HCT116 (cell line): ENCODE measurements at regions not wholly inside any gene's neighbourhood (a gene's known extent, or its start where the extent isn't known, plus 50 kb on each side); places are given as distances from the start of the nearest gene placed in this dataset.

Experiments used
- ATAC-seq: fragments of 200-7000 bp; cut with Tn5 transposase; 2 replicates; pipeline ENCODE4 v1.9.1; 2020; ENCODE audit warnings: mild to moderate bottlenecking, moderate library complexity
- BruUV-seq: library from RNA; stranded (reverse); fragments of 400-500 nt; replicated peaks from 2 replicates; lab custom pipeline; 2021; lab: Mats Ljungman, UMichigan
- CTCF ChIA-PET: fragments of 300-600 bp; sonication (Branson Sonifier 250); formaldehyde crosslinking; loops from one replicate; lab custom pipeline; 2021; ENCODE audit warnings: antibody characterized with exemption; lab: Charles Lee
- POLR2A ChIA-PET: fragments of 300-600, 350-600 bp; sonication (Branson Sonifier 250); formaldehyde crosslinking; loops from one replicate; lab custom pipeline; 2021; ENCODE audit warnings: antibody characterized with exemption; lab: Charles Lee
- RAD21 ChIA-PET, 2 experiments: fragments of 300-600 bp; sonication (Branson Sonifier 250); formaldehyde crosslinking; loops; one replicate each; lab custom pipeline; 2023; ENCODE audit warnings: low total read pairs in 2 of 2; ENCODE audit not compliant: uncharacterized antibody in 2 of 2, unreplicated experiment in 2 of 2, low non-redundant PET in 1 of 2; lab: Charles Lee
- DNase-seq: peaks from one replicate; pipeline ENCODE4 v3.0.0-alpha.2; 2010; ENCODE audit warnings: low read depth, low spot score
- H2AFZ ChIP-seq: fragments of 200-600 bp; shearing (Covaris generic), sonication (generic); 2 replicates; pipeline ENCODE4 v1.6.1; 2017; ENCODE audit warnings: low read depth, mixed run types, mixed read lengths, antibody characterized with exemption, low read length; ENCODE audit not compliant: poor library complexity, severe bottlenecking
- H3K27ac ChIP-seq: 2 replicates; pipeline ENCODE4 v1.5.1; 2012; ENCODE audit warnings: low read depth, low read length
- H3K27me3 ChIP-seq: fragments of 200-600 bp; sonication (generic); 2 replicates; pipeline ENCODE4 v1.6.1; 2016; ENCODE audit warnings: mixed run types, low read length, mixed read lengths; ENCODE audit not compliant: insufficient read depth
- H3K36me3 ChIP-seq, 2 experiments: fragments of 200-500 bp in 1 of 2; fragments of 200-600 bp in 1 of 2; sonication (Bioruptor generic) in 1 of 2; sonication (generic) in 1 of 2; 2 replicates each; pipeline versions ENCODE4 v1.5.1 to v1.6.1; 2014 to 2016; ENCODE audit warnings: low read length in 2 of 2, inconsistent platforms in 1 of 2, mixed read lengths in 1 of 2, mixed run types in 1 of 2; ENCODE audit not compliant: insufficient read depth in 2 of 2, control insufficient read depth in 1 of 2
- H3K4me1 ChIP-seq, 2 experiments: fragments of 200-600 bp in 1 of 2; sonication (generic) in 1 of 2; 2 replicates each; pipeline versions ENCODE4 v1.5.1 to v1.6.1; 2012 to 2017; ENCODE audit warnings: low read length in 2 of 2, inconsistent platforms in 1 of 2, mild to moderate bottlenecking in 1 of 2, mixed read lengths in 1 of 2, mixed run types in 1 of 2, moderate library complexity in 1 of 2; ENCODE audit not compliant: insufficient read depth in 2 of 2, control insufficient read depth in 1 of 2
- H3K4me2 ChIP-seq: fragments of 200-600 bp; sonication (generic); 2 replicates; pipeline ENCODE4 v1.6.1; 2017; ENCODE audit warnings: mixed run types, low read length, mixed read lengths
- H3K4me3 ChIP-seq, 2 experiments: fragments of 200-600 bp in 1 of 2; sonication (generic) in 1 of 2; replicated peaks in 1 of 2; 2 replicates each; pipeline ENCODE4 v1.5.1; 2011 to 2016; ENCODE audit warnings: low read length in 2 of 2, control low read depth in 1 of 2, low read depth in 1 of 2, mild to moderate bottlenecking in 1 of 2, mixed read lengths in 1 of 2, mixed run types in 1 of 2
- H3K79me2 ChIP-seq: fragments of 200-600 bp; sonication (generic); 2 replicates; pipeline ENCODE4 v1.6.1; 2017; ENCODE audit warnings: mild to moderate bottlenecking, mixed run types, low read length, moderate library complexity, mixed read lengths; ENCODE audit not compliant: insufficient read depth
- H3K9ac ChIP-seq: fragments of 200-600 bp; sonication (generic); 2 replicates; pipeline ENCODE4 v1.6.1; 2016; ENCODE audit warnings: low read length, mixed read lengths
- H3K9me2 ChIP-seq: fragments of 200-600 bp; sonication (generic), shearing (Covaris generic); 2 replicates; pipeline ENCODE4 v1.6.1; 2017; ENCODE audit warnings: mixed run types, mild to moderate bottlenecking, moderate library complexity; ENCODE audit not compliant: insufficient read depth
- H3K9me3 ChIP-seq, 2 experiments: fragments of 200-500 bp in 1 of 2; fragments of 200-600 bp in 1 of 2; sonication (Bioruptor generic) in 1 of 2; sonication (generic) in 1 of 2; 2 replicates each; pipeline ENCODE4 v1.6.1; 2014 to 2017; ENCODE audit warnings: low read length in 2 of 2, mixed read lengths in 2 of 2, inconsistent platforms in 1 of 2, low read depth in 1 of 2, mild to moderate bottlenecking in 1 of 2, mixed run types in 1 of 2, moderate library complexity in 1 of 2; ENCODE audit not compliant: control insufficient read depth in 1 of 2, insufficient read depth in 1 of 2
- H4K20me1 ChIP-seq: fragments of 200-600 bp; sonication (generic), shearing (Covaris generic); 2 replicates; pipeline ENCODE4 v1.6.1; 2017; ENCODE audit warnings: mixed run types, mild to moderate bottlenecking, moderate library complexity; ENCODE audit not compliant: insufficient read depth
- CBX3 ChIP-seq: IDR thresholded peaks from 2 replicates; pipeline ENCODE4 v1.6.1; 2012; ENCODE audit warnings: low read depth
- CEBPB ChIP-seq: IDR thresholded peaks from 2 replicates; pipeline ENCODE4 v1.6.1; 2012; ENCODE audit warnings: low read depth
- EGR1 ChIP-seq: IDR thresholded peaks from 2 replicates; pipeline ENCODE4 v1.6.1; 2012; ENCODE audit warnings: low read depth
- ELF1 ChIP-seq: IDR thresholded peaks from 2 replicates; pipeline ENCODE4 v1.6.1; 2012; ENCODE audit warnings: low read depth, borderline replicate concordance
- EZH2phosphoT487 ChIP-seq: fragments of 200-600 bp; IDR thresholded peaks from 2 replicates; pipeline ENCODE4 v1.6.1; 2018; ENCODE audit warnings: antibody characterized with exemption, borderline replicate concordance
- FOSL1 ChIP-seq: IDR thresholded peaks from 2 replicates; pipeline ENCODE4 v1.6.1; 2012; ENCODE audit warnings: low read depth
- JUND ChIP-seq: IDR thresholded peaks from 2 replicates; pipeline ENCODE4 v1.6.1; 2012
- RAD21 ChIP-seq: IDR thresholded peaks from 2 replicates; pipeline ENCODE4 v1.6.1; 2012; ENCODE audit warnings: low read depth, mild to moderate bottlenecking
- REST ChIP-seq: IDR thresholded peaks from 2 replicates; pipeline ENCODE4 v1.6.1; 2012; ENCODE audit warnings: low read depth
- SIN3A ChIP-seq: IDR thresholded peaks from 2 replicates; pipeline ENCODE4 v1.6.1; 2012; ENCODE audit warnings: low read depth
- SRF ChIP-seq: IDR thresholded peaks from 2 replicates; pipeline ENCODE4 v1.6.1; 2012; ENCODE audit warnings: low read depth
- TCF7L2 ChIP-seq: IDR thresholded peaks from 2 replicates; pipeline ENCODE4 v1.7.0; 2011; ENCODE audit warnings: borderline replicate concordance, inconsistent platforms; ENCODE audit not compliant: insufficient read depth, insufficient read length; ENCODE audit errors: extremely low read depth
- YY1 ChIP-seq: IDR thresholded peaks from 2 replicates; pipeline ENCODE4 v1.6.1; 2011; ENCODE audit warnings: low read length, low read depth, moderate library complexity, mild to moderate bottlenecking; ENCODE audit not compliant: insufficient replicate concordance; ENCODE audit errors: extremely low read depth
- ZFX ChIP-seq: fragments of 450-650 bp; IDR thresholded peaks from 2 replicates; pipeline ENCODE4 v1.6.1; 2017
- intact Hi-C: fragments of 100-400 bp; cut with micrococcal nuclease; formaldehyde crosslinking; loops from 2 replicates; pipeline ENCODE4 v1.10.0; 2022
- TF ChIP-seq, protein P1 (sequence below), 3 experiments: fragments of 200-600 bp in 1 of 3; sonication (generic) in 1 of 3; IDR thresholded peaks in 2 of 3; conservative IDR thresholded peaks in 1 of 3; 2 replicates each; pipeline ENCODE4 v1.5.1; 2012 to 2017; ENCODE audit warnings: low read depth in 2 of 3, low read length in 2 of 3, antibody characterized with exemption in 1 of 3, borderline replicate concordance in 1 of 3, control low read depth in 1 of 3, mild to moderate bottlenecking in 1 of 3, mixed read lengths in 1 of 3, mixed run types in 1 of 3, moderate library complexity in 1 of 3; ENCODE audit not compliant: insufficient read depth in 1 of 3
- TF ChIP-seq, protein P2 (sequence below): IDR thresholded peaks from 2 replicates; pipeline ENCODE4 v1.6.1; 2011; ENCODE audit warnings: mild to moderate bottlenecking, low read length, moderate library complexity; ENCODE audit not compliant: insufficient replicate concordance; ENCODE audit errors: extremely low read depth
- TF ChIP-seq, protein P3 (sequence below): IDR thresholded peaks from 2 replicates; pipeline ENCODE4 v1.6.1; 2012

DNA sequence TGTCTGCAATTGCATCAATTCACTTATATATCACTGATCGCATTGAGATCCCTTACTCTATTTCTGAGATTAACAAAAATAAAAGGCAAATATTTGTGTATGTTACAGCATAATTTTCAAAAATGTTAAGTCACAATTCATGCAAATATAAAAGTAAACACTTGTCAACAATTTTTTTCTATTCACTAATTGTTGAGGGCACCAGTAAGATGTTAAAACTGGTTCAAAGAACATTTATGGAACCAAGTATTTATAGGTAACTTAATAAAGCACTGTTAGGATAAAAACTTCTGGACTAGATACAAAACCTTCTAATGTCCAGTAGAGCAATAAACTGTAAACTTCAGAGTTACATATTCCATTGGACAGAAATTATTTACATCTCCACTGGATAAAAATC, 586.1 kb upstream of the AUTS2 start:
- Histone ChIP-seq H3K9me2 (no peaks in the 10 kb centered on the region), H3K4me3 (no peak overlapping the region), H3K4me1 (no peaks in the 10 kb centered on the region), H3K4me2 (no peak overlapping the region), H3K9me3 (peaks cover 7 to 8% of the 10 kb centered on the region in 2 experiments; a peak in 2 of 4 replicates), H3K27me3 (no peaks in the 10 kb centered on the region), H3K27ac (no peak overlapping the region), H3K36me3 (no peaks in the 10 kb centered on the region), H4K20me1 (no peaks in the 10 kb centered on the region), H2AFZ (no peak overlapping the region), H3K9ac (no peak overlapping the region), H3K79me2 (no peaks in the 10 kb centered on the region)
- POLR2A ChIA-PET, result no interaction called here
- BruUV-seq, result no TSS peak
- CTCF ChIA-PET, result no interaction called here
- TF ChIP-seq FOSL1 (no peak), SIN3A (no peak), ZFX (no peak), CBX3 (no peak), CEBPB (no peak), YY1 (no peak), EGR1 (no peak), REST (no peak), ELF1 (no peak), TCF7L2 (no peak), JUND (no peak), EZH2phosphoT487 (no peak), SRF (no peak), RAD21 (no peak)
- TF ChIP-seq, protein P1, sequence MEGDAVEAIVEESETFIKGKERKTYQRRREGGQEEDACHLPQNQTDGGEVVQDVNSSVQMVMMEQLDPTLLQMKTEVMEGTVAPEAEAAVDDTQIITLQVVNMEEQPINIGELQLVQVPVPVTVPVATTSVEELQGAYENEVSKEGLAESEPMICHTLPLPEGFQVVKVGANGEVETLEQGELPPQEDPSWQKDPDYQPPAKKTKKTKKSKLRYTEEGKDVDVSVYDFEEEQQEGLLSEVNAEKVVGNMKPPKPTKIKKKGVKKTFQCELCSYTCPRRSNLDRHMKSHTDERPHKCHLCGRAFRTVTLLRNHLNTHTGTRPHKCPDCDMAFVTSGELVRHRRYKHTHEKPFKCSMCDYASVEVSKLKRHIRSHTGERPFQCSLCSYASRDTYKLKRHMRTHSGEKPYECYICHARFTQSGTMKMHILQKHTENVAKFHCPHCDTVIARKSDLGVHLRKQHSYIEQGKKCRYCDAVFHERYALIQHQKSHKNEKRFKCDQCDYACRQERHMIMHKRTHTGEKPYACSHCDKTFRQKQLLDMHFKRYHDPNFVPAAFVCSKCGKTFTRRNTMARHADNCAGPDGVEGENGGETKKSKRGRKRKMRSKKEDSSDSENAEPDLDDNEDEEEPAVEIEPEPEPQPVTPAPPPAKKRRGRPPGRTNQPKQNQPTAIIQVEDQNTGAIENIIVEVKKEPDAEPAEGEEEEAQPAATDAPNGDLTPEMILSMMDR (IDR thresholded peaks at IDR 0.05 in 2 of 3, conservative IDR thresholded peaks at IDR 0.05 in 1 of 3; ENCODE audit: borderline replicate concordance in 1 of 3, insufficient read depth in 1 of 3, low read depth in 2 of 3, low read length in 2 of 3), result no peak
- TF ChIP-seq, protein P2, sequence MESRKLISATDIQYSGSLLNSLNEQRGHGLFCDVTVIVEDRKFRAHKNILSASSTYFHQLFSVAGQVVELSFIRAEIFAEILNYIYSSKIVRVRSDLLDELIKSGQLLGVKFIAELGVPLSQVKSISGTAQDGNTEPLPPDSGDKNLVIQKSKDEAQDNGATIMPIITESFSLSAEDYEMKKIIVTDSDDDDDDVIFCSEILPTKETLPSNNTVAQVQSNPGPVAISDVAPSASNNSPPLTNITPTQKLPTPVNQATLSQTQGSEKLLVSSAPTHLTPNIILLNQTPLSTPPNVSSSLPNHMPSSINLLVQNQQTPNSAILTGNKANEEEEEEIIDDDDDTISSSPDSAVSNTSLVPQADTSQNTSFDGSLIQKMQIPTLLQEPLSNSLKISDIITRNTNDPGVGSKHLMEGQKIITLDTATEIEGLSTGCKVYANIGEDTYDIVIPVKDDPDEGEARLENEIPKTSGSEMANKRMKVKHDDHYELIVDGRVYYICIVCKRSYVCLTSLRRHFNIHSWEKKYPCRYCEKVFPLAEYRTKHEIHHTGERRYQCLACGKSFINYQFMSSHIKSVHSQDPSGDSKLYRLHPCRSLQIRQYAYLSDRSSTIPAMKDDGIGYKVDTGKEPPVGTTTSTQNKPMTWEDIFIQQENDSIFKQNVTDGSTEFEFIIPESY, result no peak
- TF ChIP-seq, protein P3, sequence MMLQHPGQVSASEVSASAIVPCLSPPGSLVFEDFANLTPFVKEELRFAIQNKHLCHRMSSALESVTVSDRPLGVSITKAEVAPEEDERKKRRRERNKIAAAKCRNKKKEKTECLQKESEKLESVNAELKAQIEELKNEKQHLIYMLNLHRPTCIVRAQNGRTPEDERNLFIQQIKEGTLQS, result no peak
- intact Hi-C loops, result no loop called here
- DNase-seq (no peak), ATAC-seq (no peak)
- RAD21 ChIA-PET, result no interaction called here
